Astrocyte of the hippocampus (primary cell): ENCODE measurements at regions not wholly inside any gene's neighbourhood (a gene's known extent, or its start where the extent isn't known, plus 50 kb on each side); places are given as distances from the start of the nearest gene placed in this dataset.

ENCODE experiments used
- DNase-seq: peaks from one replicate; pipeline ENCODE4 v3.0.0; 2011; ENCODE audit warnings: low read depth, low spot score

- no peak for DNase-seq
Observed at GRCh38 chr10:120641695-120642094, 184.7 kb downstream of the PLPP4 start.

- no peak for DNase-seq
Observed at GRCh38 chr10:120643351-120643750, 186.3 kb downstream of the PLPP4 start.

- no peak for DNase-seq
Observed at GRCh38 chr10:120644556-120645410, 187.8 kb downstream of the PLPP4 start.

GRCh38 chr10:120646159-120646732 lies 189.2 kb downstream of the PLPP4 start:
- DNase-seq = no peak

- no peak for DNase-seq
Observed at GRCh38 chr10:120646738-120647456, 189.9 kb downstream of the PLPP4 start.

GRCh38 chr10:120650705-120651399 lies 193.8 kb downstream of the PLPP4 start:
- DNase-seq = peak; percentile 11

- no peak for DNase-seq
Observed at GRCh38 chr10:120656107-120656506, 195.1 kb upstream of the WDR11 start.

GRCh38 chr10:120657371-120657770 lies 193.8 kb upstream of the WDR11 start:
- no peak for DNase-seq

GRCh38 chr10:120658943-120659885 lies 191.9 kb upstream of the WDR11 start:
- no peak for DNase-seq

GRCh38 chr10:120666308-120666707 lies 184.9 kb upstream of the WDR11 start:
- DNase-seq = no peak

GRCh38 chr10:120667276-120667675 lies 183.9 kb upstream of the WDR11 start:
- no peak for DNase-seq

GRCh38 chr10:120671491-120671890 lies 179.7 kb upstream of the WDR11 start:
- DNase-seq = no peak

- DNase-seq = no peak
Observed at GRCh38 chr10:120683454-120683853, 167.7 kb upstream of the WDR11 start.

GRCh38 chr10:120684226-120684625 lies 166.9 kb upstream of the WDR11 start:
- no peak for DNase-seq

- DNase-seq = no peak
Observed at GRCh38 chr10:120685136-120685535, 166.0 kb upstream of the WDR11 start.

GRCh38 chr10:120688928-120689327 lies 162.2 kb upstream of the WDR11 start:
- peak; percentile 23 for DNase-seq

- DNase-seq = peak; percentile 42
Observed at GRCh38 chr10:120689777-120690529, 161.2 kb upstream of the WDR11 start.

GRCh38 chr10:120691625-120692024 lies 159.5 kb upstream of the WDR11 start:
- no peak for DNase-seq

GRCh38 chr10:120700426-120700825 lies 150.7 kb upstream of the WDR11 start:
- no peak for DNase-seq

- no peak for DNase-seq
Observed at GRCh38 chr10:120701381-120701780, 149.8 kb upstream of the WDR11 start.
